HFFc6 (cell line): ENCODE measurements at regions not wholly inside any gene's neighbourhood (a gene's known extent, or its start where the extent isn't known, plus 50 kb on each side); places are given as distances from the start of the nearest gene placed in this dataset.

Source experiments
- DNase-seq: peaks from one replicate; pipeline ENCODE4 v3.0.0-alpha.2; 2018
- H3K27ac Mint-ChIP-seq: 2 replicates; pipeline ENCODE4 v1.8.0; 2020; ENCODE audit warnings: mild to moderate bottlenecking, mixed read lengths
- H3K27me3 Mint-ChIP-seq: 2 replicates; pipeline ENCODE4 v1.8.0; 2021; ENCODE audit warnings: mild to moderate bottlenecking, moderate library complexity, mixed read lengths; ENCODE audit not compliant: insufficient read depth
- H3K36me3 Mint-ChIP-seq: 2 replicates; pipeline ENCODE4 v1.8.0; 2021; ENCODE audit warnings: low read depth, mixed read lengths
- H3K4me1 Mint-ChIP-seq: 2 replicates; pipeline ENCODE4 v1.8.0; 2020; ENCODE audit warnings: low read depth, mixed read lengths
- H3K4me3 Mint-ChIP-seq: 2 replicates; pipeline ENCODE4 v1.8.0; 2020; ENCODE audit warnings: mild to moderate bottlenecking, moderate library complexity, mixed read lengths
- H3K9me3 Mint-ChIP-seq: 2 replicates; pipeline ENCODE4 v1.8.0; 2020; ENCODE audit warnings: mild to moderate bottlenecking, mixed read lengths
- TF ChIP-seq, protein P1 (sequence below): fragments of 200-600 bp; sonication (generic); IDR thresholded peaks from 2 replicates; pipeline ENCODE4 v1.5.0; 2021; ENCODE audit warnings: antibody characterized with exemption, mild to moderate bottlenecking

DNA sequence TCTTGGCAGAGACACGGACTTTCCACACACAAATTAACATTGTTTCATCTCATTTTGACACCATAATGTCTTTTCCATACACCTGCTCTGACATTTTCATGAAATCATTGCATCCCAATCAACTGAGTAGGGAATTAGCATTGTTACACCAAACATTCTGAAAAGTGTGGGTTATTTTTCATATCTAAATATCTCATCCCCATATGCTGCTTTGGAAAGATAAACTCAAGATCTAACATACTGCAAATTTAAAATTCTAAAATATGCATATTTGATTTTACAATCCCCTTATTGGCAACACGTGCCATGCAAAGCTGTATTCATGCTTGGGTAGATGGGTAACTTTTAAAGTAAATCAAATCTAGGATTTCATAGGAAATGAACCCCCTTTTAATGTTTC is 242.9 kb downstream of the ZNF516 start:
- Mint-ChIP-seq H3K36me3 (no peaks in the 10 kb centered on the region), H3K9me3 (no peaks in the 10 kb centered on the region), H3K4me3 (no peak overlapping the region), H3K27me3 (peaks cover 8% of the 10 kb centered on the region), H3K4me1 (no peaks in the 10 kb centered on the region), H3K27ac (no peak overlapping the region)
- TF ChIP-seq, protein P1, sequence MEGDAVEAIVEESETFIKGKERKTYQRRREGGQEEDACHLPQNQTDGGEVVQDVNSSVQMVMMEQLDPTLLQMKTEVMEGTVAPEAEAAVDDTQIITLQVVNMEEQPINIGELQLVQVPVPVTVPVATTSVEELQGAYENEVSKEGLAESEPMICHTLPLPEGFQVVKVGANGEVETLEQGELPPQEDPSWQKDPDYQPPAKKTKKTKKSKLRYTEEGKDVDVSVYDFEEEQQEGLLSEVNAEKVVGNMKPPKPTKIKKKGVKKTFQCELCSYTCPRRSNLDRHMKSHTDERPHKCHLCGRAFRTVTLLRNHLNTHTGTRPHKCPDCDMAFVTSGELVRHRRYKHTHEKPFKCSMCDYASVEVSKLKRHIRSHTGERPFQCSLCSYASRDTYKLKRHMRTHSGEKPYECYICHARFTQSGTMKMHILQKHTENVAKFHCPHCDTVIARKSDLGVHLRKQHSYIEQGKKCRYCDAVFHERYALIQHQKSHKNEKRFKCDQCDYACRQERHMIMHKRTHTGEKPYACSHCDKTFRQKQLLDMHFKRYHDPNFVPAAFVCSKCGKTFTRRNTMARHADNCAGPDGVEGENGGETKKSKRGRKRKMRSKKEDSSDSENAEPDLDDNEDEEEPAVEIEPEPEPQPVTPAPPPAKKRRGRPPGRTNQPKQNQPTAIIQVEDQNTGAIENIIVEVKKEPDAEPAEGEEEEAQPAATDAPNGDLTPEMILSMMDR = no peak
- no peak for DNase-seq

DNA sequence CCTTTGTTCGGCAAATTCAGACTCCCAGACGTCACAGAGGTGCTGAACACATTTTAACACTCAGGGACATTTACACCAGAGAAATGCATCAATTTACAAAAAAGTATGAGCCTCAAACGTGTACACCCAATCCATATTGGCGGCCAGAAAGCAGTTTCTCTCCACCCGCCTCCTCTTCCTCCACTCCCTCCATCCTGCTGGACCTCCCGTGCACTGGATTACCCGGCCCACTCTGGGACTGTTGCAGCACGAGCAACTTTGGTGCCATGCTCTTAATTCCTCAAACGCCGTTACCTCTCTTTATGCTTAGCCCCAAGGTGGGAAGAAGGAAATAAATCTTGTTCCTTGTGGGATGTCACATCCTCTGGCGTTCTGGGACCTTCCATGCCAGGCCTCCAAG is 243.4 kb downstream of the ZNF516 start:
- peaks cover 8% of the 10 kb centered on the region for H3K27me3 Mint-ChIP-seq
- H3K4me1 Mint-ChIP-seq = no peaks in the 10 kb centered on the region
- TF ChIP-seq, protein P1 = no peak
- H3K9me3 Mint-ChIP-seq = no peaks in the 10 kb centered on the region
- no peaks in the 10 kb centered on the region for H3K36me3 Mint-ChIP-seq
- no peak overlapping the region for H3K27ac Mint-ChIP-seq
- no peak overlapping the region for H3K4me3 Mint-ChIP-seq
- no peak for DNase-seq

DNA sequence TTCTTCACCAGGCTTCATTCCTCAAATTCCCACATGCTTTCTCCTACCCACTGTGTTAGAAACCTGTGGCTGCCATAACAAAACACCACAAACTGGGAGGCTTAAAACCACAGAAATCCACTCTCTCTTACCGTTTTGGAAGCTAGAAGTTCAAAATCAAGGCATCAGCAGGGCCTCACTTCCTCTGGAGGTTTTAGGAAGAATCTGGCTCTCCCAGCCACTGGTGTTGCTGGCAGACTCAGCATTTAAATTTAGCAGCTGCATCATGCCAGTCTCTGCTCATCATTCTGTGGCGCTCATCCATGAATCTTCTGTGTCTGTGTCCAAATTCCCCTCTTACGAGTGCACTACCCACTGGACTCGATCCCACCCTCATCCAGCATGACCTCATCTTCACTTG is 248.5 kb downstream of the ZNF516 start:
- Mint-ChIP-seq H3K36me3 (no peaks in the 10 kb centered on the region), H3K9me3 (no peaks in the 10 kb centered on the region), H3K4me3 (no peak overlapping the region), H3K4me1 (no peaks in the 10 kb centered on the region), H3K27ac (no peak overlapping the region), H3K27me3 (no peaks in the 10 kb centered on the region; the same call in 1 of the 2 replicates)
- TF ChIP-seq, protein P1 = no peak
- no peak for DNase-seq

DNA sequence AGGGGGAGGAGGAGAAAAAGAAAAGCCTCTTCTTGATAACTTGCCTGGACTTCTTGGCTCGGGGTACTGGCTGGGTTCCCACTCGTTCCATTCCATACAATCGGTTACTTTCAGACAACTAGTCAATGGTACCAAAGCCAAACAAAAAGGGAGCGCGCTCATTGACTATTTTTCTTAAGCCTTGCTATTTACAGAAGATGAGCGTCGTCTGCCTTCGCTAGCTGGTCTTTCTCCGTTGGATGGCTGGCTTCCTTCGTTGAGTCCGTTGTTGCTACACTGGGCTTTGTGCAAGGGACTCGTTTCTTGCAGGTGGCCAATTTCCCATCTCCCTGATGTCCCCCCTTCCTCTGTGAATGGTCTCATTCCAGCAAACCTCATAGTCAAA is 260.4 kb downstream of the ZNF516 start:
- DNase-seq = no peak
- TF ChIP-seq, protein P1 = no peak
- peaks cover 18% of the 10 kb centered on the region; the same call in 1 of the 2 replicates for H3K9me3 Mint-ChIP-seq
- H3K27ac Mint-ChIP-seq = no peak overlapping the region
- H3K36me3 Mint-ChIP-seq = no peaks in the 10 kb centered on the region
- H3K4me3 Mint-ChIP-seq = no peak overlapping the region
- no peaks in the 10 kb centered on the region; the same call in 1 of the 2 replicates for H3K4me1 Mint-ChIP-seq
- peaks cover 8% of the 10 kb centered on the region for H3K27me3 Mint-ChIP-seq

DNA sequence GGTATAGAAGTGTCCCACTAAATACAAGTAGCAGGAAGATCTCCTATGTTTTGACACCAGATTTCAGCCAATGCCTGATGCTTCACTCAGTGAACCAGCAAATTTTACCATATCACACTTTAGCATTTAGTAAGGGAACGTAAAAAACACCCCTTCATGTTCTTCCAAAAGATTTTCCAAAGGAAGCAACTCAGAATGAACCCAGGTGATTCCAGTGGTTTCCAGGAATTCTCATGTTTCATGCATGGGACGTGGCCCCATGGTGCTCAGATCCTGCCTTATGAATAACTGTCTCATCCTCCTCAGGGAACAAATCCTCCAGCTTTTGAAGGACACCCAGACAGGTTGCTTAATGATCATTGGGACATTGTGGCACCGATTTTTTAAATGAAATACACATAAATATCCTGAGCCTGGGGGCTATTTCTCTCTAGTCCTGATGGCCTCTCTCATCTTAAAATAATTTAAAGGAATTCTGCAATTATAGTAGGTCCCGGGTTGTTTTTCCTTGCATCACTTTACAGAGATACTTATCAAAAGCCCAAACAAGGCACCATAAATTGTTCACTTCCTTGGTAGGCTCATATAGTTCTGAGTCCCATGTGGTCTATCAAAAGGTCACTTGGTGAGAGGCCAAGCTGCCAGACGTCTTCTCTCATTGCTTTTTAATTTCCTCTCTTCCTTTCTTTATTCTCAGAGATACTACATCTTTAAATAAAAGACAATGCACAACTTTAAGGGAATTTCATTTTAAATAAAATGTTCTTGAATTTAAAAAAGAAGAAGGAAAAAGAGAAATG is 261.0 kb downstream of the ZNF516 start:
- Mint-ChIP-seq H3K36me3 (no peaks in the 10 kb centered on the region), H3K9me3 (peaks cover 18% of the 10 kb centered on the region; the same call in 1 of the 2 replicates), H3K4me1 (no peaks in the 10 kb centered on the region; the same call in 1 of the 2 replicates), H3K4me3 (no peak overlapping the region), H3K27me3 (peaks cover 8% of the 10 kb centered on the region), H3K27ac (no peak overlapping the region)
- no peak for DNase-seq
- TF ChIP-seq, protein P1 = no peak
